GM12878 (cell line): ENCODE measurements at regions not wholly inside any gene's neighbourhood (a gene's known extent, or its start where the extent isn't known, plus 50 kb on each side); places are given as distances from the start of the nearest gene placed in this dataset.

Experiments used
- ATAC-seq: fragments of 200-7000 bp; cut with Tn5 transposase; 3 replicates; pipeline ENCODE4 v1.9.1; 2020; ENCODE audit warnings: mild to moderate bottlenecking, moderate library complexity
- BruUV-seq: library from RNA; stranded (reverse); fragments of 400-500 nt; replicated peaks from 2 replicates; lab custom pipeline; 2021; lab: Mats Ljungman, UMichigan
- CTCF ChIA-PET: fragments of 300-600 bp; sonication (Branson Sonifier 250); formaldehyde crosslinking; extraction: SDS; loops from one replicate; lab custom pipeline; 2021; ENCODE audit warnings: inconsistent platforms; lab: Yijun Ruan, JAX
- POLR2A ChIA-PET: fragments of 350-600 bp; formaldehyde crosslinking; extraction: SDS; loops from one replicate; lab custom pipeline; 2021; ENCODE audit warnings: inconsistent platforms; lab: Charles Lee
- RAD21 ChIA-PET: fragments of 300-600 bp; sonication (Branson Sonifier 250); formaldehyde crosslinking; loops from one replicate; lab custom pipeline; 2023; ENCODE audit warnings: antibody characterized with exemption; ENCODE audit not compliant: unreplicated experiment; lab: Charles Lee
- SMC1A ChIA-PET: fragments of 300-600 bp; sonication (Branson Sonifier 250); formaldehyde crosslinking; loops from one replicate; lab custom pipeline; 2023; ENCODE audit not compliant: unreplicated experiment, uncharacterized antibody; lab: Charles Lee
- DNase-seq: peaks from one replicate; pipeline ENCODE4 v3.0.0-alpha.2; 2011; ENCODE audit warnings: low read depth, low spot score
- FAIRE-seq: peaks from 3 replicates; lab custom pipeline; 2011; peaks lifted over from hg19 to GRCh38; lab: Jason Lieb, UNC
- H2AFZ ChIP-seq: 2 replicates; pipeline ENCODE4 v1.6.0; 2011; ENCODE audit warnings: low read depth, low read length, control low read depth; ENCODE audit not compliant: control insufficient read depth
- H3K27ac ChIP-seq: 2 replicates; pipeline ENCODE4 v1.5.1; 2011; ENCODE audit warnings: control low read depth; ENCODE audit not compliant: control insufficient read depth, insufficient read depth
- H3K27me3 ChIP-seq, 2 experiments: replicated peaks in 1 of 2; 2 replicates each; pipeline versions ENCODE4 v1.6.0 to v1.6.1; 2011; ENCODE audit warnings: low read length in 1 of 2; ENCODE audit not compliant: control insufficient read depth in 2 of 2, insufficient read depth in 2 of 2
- H3K36me3 ChIP-seq, 2 experiments: 2 replicates each; pipeline ENCODE4 v1.5.1; 2011; ENCODE audit warnings: low read length in 1 of 2; ENCODE audit not compliant: control insufficient read depth in 2 of 2, insufficient read depth in 2 of 2
- H3K4me1 ChIP-seq: 2 replicates; pipeline ENCODE4 v1.6.1; 2011; ENCODE audit warnings: mild to moderate bottlenecking, low read length, moderate library complexity, mixed read lengths; ENCODE audit not compliant: control insufficient read depth, insufficient read depth
- H3K4me2 ChIP-seq: 2 replicates; pipeline ENCODE4 v1.6.0; 2011; ENCODE audit warnings: control low read depth; ENCODE audit not compliant: control insufficient read depth, insufficient read depth
- H3K4me3 ChIP-seq: fragments of 200-600 bp; sonication (generic); 2 replicates; pipeline ENCODE4 v1.5.1; 2016
- H3K79me2 ChIP-seq: 2 replicates; pipeline ENCODE4 v1.6.0; 2011; ENCODE audit warnings: low read length; ENCODE audit not compliant: control insufficient read depth, insufficient read depth
- H3K9ac ChIP-seq: 2 replicates; pipeline ENCODE4 v1.8.0; 2011; ENCODE audit warnings: low read length, control low read depth, mixed read lengths; ENCODE audit not compliant: control insufficient read depth, insufficient read depth
- H3K9me3 ChIP-seq: replicated peaks from 3 replicates; pipeline ENCODE4 v1.5.1; 2011; ENCODE audit warnings: mild to moderate bottlenecking, low read length; ENCODE audit not compliant: control insufficient read depth, insufficient read depth
- H4K20me1 ChIP-seq: 2 replicates; pipeline ENCODE4 v1.6.0; 2011; ENCODE audit not compliant: control insufficient read depth, insufficient read depth
- MTA2 ChIP-seq: fragments of 450-650 bp; IDR thresholded peaks from 2 replicates; pipeline ENCODE4 v1.6.1; 2016; ENCODE audit warnings: low read depth, mild to moderate bottlenecking, moderate library complexity
- YY1 ChIP-seq: IDR thresholded peaks from 2 replicates; pipeline ENCODE4 v1.6.1; 2011; ENCODE audit warnings: low read depth, mild to moderate bottlenecking, low read length
- WGBS: methylation state at CpG from one replicate; pipeline ENCODE4 v1.1.6; 2016; ENCODE audit warnings: low lambda C conversion rate; ENCODE audit not compliant: insufficient replicate concordance, insufficient coverage; ENCODE audit errors: missing lambda C conversion rate; 5-methylcytosine and 5-hydroxymethylcytosine counted together
- in situ Hi-C: fragments of 300-500 bp; cut with MboI; formaldehyde crosslinking; loops from 9 replicates; pipeline ENCODE4 v1.14.3; 2018; ENCODE audit warnings: mixed read lengths
- intact Hi-C: fragments of 100-400 bp; cut with micrococcal nuclease; formaldehyde crosslinking; loops from one replicate; pipeline ENCODE4 v1.14.2; 2022; ENCODE audit not compliant: unreplicated experiment
- TF ChIP-seq, protein P1 (sequence below): fragments of 450-650 bp; conservative IDR thresholded peaks from 2 replicates; pipeline ENCODE4 v1.6.1; 2017; ENCODE audit warnings: mild to moderate bottlenecking, moderate library complexity
- TF ChIP-seq, protein P2 (sequence below): fragments of 450-650 bp; IDR thresholded peaks from 2 replicates; pipeline ENCODE4 v1.6.1; 2017; ENCODE audit warnings: borderline replicate concordance
- TF ChIP-seq, protein P3 (sequence below): IDR thresholded peaks from 2 replicates; pipeline ENCODE4 v1.6.1; 2011; ENCODE audit warnings: low read depth, low read length, improper control_type of control experiment, borderline replicate concordance
- TF ChIP-seq, protein P4 (sequence below): IDR thresholded peaks from 2 replicates; pipeline ENCODE4 v1.6.1; 2012; ENCODE audit warnings: mild to moderate bottlenecking, low read depth, low read length
- TF ChIP-seq, protein P5 (sequence below): IDR thresholded peaks from 2 replicates; pipeline ENCODE4 v1.6.1; 2011; ENCODE audit warnings: mild to moderate bottlenecking, low read depth, low read length, moderate library complexity; ENCODE audit not compliant: insufficient replicate concordance
- TF ChIP-seq, protein P6 (sequence below): fragments of 450-650 bp; IDR thresholded peaks from 2 replicates; pipeline ENCODE4 v1.6.1; 2017; ENCODE audit warnings: mild to moderate bottlenecking, moderate library complexity

DNA sequence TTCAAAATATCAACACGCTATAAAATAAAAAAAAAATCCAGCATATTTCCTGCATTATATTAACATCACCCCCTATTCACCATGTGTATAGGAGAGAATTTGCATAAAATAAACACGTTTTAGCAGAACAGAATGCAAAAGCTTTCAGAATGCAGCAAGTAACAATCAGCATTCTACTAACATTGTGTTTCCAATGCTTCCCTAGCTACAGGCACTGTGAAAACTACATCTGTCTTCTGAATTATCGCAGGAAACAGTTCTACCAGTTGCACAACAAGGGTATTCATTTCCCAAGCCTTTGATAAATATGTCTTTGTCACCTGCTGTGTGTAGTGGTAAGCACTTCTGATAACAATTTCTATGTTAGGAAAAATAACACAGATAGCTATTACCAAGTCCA, 1015.8 kb downstream of the CDH18 start (continued):
- TF ChIP-seq, protein P1, sequence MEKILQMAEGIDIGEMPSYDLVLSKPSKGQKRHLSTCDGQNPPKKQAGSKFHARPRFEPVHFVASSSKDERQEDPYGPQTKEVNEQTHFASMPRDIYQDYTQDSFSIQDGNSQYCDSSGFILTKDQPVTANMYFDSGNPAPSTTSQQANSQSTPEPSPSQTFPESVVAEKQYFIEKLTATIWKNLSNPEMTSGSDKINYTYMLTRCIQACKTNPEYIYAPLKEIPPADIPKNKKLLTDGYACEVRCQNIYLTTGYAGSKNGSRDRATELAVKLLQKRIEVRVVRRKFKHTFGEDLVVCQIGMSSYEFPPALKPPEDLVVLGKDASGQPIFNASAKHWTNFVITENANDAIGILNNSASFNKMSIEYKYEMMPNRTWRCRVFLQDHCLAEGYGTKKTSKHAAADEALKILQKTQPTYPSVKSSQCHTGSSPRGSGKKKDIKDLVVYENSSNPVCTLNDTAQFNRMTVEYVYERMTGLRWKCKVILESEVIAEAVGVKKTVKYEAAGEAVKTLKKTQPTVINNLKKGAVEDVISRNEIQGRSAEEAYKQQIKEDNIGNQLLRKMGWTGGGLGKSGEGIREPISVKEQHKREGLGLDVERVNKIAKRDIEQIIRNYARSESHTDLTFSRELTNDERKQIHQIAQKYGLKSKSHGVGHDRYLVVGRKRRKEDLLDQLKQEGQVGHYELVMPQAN = no peak

DNA sequence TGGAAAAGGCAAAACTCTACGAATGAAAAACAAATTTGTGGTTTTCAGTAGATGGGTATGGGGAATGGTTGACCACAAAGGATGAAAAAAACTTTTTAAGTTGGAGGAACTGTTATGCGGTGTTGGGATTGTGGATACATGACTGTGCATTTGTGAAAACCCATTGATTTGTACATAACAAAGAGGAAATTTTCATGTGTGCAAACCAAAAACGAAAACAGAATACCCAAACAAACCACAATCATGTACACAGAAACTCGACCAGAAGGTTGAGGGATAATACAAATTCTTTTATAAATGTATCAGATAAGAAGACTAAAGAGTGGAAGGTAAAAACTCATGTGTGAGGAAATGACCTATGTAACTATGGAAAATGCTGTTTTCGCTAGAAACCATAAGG, 1012.4 kb downstream of the CDH18 start:
- intact Hi-C loops (no loop called here), in situ Hi-C loops (no loop called here)
- no peak overlapping the region for H3K4me3 ChIP-seq
- no peaks in the 10 kb centered on the region for H3K4me1 ChIP-seq
- H3K4me2 ChIP-seq = no peak overlapping the region
- no peak for ATAC-seq
- H2AFZ ChIP-seq = no peak overlapping the region
- no peaks in the 10 kb centered on the region for H3K9me3 ChIP-seq
- 13% methylated on average over 5 of the region's 5 CpGs for whole genome bisulfite sequencing
- RAD21 ChIA-PET = no interaction called here
- H3K79me2 ChIP-seq = no peaks in the 10 kb centered on the region
- CTCF ChIA-PET = no interaction called here
- no peaks in the 10 kb centered on the region for H3K36me3 ChIP-seq
- no peak overlapping the region for H3K27ac ChIP-seq
- H4K20me1 ChIP-seq = no peaks in the 10 kb centered on the region
- H3K27me3 ChIP-seq = no peaks in the 10 kb centered on the region
- SMC1A ChIA-PET = interaction anchor here (0.6 to 1.4 kb wide), 2 partner anchors 8 to 345 kb away, joined by 3 read pairs; no protein-coding TSS in a partner anchor
- no peak for FAIRE-seq
- no TSS peak for BruUV-seq
- no peak overlapping the region for H3K9ac ChIP-seq
- no peak for DNase-seq
- POLR2A ChIA-PET = no interaction called here
- no peak for TF ChIP-seq MTA2
- TF ChIP-seq, protein P2, sequence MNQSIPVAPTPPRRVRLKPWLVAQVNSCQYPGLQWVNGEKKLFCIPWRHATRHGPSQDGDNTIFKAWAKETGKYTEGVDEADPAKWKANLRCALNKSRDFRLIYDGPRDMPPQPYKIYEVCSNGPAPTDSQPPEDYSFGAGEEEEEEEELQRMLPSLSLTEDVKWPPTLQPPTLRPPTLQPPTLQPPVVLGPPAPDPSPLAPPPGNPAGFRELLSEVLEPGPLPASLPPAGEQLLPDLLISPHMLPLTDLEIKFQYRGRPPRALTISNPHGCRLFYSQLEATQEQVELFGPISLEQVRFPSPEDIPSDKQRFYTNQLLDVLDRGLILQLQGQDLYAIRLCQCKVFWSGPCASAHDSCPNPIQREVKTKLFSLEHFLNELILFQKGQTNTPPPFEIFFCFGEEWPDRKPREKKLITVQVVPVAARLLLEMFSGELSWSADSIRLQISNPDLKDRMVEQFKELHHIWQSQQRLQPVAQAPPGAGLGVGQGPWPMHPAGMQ = no peak
- TF ChIP-seq, protein P3, sequence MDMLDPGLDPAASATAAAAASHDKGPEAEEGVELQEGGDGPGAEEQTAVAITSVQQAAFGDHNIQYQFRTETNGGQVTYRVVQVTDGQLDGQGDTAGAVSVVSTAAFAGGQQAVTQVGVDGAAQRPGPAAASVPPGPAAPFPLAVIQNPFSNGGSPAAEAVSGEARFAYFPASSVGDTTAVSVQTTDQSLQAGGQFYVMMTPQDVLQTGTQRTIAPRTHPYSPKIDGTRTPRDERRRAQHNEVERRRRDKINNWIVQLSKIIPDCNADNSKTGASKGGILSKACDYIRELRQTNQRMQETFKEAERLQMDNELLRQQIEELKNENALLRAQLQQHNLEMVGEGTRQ = no peak
- TF ChIP-seq, protein P4, sequence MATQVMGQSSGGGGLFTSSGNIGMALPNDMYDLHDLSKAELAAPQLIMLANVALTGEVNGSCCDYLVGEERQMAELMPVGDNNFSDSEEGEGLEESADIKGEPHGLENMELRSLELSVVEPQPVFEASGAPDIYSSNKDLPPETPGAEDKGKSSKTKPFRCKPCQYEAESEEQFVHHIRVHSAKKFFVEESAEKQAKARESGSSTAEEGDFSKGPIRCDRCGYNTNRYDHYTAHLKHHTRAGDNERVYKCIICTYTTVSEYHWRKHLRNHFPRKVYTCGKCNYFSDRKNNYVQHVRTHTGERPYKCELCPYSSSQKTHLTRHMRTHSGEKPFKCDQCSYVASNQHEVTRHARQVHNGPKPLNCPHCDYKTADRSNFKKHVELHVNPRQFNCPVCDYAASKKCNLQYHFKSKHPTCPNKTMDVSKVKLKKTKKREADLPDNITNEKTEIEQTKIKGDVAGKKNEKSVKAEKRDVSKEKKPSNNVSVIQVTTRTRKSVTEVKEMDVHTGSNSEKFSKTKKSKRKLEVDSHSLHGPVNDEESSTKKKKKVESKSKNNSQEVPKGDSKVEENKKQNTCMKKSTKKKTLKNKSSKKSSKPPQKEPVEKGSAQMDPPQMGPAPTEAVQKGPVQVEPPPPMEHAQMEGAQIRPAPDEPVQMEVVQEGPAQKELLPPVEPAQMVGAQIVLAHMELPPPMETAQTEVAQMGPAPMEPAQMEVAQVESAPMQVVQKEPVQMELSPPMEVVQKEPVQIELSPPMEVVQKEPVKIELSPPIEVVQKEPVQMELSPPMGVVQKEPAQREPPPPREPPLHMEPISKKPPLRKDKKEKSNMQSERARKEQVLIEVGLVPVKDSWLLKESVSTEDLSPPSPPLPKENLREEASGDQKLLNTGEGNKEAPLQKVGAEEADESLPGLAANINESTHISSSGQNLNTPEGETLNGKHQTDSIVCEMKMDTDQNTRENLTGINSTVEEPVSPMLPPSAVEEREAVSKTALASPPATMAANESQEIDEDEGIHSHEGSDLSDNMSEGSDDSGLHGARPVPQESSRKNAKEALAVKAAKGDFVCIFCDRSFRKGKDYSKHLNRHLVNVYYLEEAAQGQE = no peak
- TF ChIP-seq, protein P5, sequence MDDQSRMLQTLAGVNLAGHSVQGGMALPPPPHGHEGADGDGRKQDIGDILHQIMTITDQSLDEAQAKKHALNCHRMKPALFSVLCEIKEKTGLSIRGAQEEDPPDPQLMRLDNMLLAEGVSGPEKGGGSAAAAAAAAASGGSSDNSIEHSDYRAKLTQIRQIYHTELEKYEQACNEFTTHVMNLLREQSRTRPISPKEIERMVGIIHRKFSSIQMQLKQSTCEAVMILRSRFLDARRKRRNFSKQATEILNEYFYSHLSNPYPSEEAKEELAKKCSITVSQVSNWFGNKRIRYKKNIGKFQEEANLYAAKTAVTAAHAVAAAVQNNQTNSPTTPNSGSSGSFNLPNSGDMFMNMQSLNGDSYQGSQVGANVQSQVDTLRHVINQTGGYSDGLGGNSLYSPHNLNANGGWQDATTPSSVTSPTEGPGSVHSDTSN = no peak
- no peak for TF ChIP-seq YY1
- TF ChIP-seq, protein P6, sequence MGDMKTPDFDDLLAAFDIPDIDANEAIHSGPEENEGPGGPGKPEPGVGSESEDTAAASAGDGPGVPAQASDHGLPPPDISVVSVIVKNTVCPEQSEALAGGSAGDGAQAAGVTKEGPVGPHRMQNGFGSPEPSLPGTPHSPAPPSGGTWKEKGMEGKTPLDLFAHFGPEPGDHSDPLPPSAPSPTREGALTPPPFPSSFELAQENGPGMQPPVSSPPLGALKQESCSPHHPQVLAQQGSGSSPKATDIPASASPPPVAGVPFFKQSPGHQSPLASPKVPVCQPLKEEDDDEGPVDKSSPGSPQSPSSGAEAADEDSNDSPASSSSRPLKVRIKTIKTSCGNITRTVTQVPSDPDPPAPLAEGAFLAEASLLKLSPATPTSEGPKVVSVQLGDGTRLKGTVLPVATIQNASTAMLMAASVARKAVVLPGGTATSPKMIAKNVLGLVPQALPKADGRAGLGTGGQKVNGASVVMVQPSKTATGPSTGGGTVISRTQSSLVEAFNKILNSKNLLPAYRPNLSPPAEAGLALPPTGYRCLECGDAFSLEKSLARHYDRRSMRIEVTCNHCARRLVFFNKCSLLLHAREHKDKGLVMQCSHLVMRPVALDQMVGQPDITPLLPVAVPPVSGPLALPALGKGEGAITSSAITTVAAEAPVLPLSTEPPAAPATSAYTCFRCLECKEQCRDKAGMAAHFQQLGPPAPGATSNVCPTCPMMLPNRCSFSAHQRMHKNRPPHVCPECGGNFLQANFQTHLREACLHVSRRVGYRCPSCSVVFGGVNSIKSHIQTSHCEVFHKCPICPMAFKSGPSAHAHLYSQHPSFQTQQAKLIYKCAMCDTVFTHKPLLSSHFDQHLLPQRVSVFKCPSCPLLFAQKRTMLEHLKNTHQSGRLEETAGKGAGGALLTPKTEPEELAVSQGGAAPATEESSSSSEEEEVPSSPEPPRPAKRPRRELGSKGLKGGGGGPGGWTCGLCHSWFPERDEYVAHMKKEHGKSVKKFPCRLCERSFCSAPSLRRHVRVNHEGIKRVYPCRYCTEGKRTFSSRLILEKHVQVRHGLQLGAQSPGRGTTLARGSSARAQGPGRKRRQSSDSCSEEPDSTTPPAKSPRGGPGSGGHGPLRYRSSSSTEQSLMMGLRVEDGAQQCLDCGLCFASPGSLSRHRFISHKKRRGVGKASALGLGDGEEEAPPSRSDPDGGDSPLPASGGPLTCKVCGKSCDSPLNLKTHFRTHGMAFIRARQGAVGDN = no peak
